ENCODE measurements at regions not wholly inside any gene's neighbourhood (a gene's known extent, or its start where the extent isn't known, plus 50 kb on each side); places are given as distances from the start of the nearest gene placed in this dataset.

DNA sequence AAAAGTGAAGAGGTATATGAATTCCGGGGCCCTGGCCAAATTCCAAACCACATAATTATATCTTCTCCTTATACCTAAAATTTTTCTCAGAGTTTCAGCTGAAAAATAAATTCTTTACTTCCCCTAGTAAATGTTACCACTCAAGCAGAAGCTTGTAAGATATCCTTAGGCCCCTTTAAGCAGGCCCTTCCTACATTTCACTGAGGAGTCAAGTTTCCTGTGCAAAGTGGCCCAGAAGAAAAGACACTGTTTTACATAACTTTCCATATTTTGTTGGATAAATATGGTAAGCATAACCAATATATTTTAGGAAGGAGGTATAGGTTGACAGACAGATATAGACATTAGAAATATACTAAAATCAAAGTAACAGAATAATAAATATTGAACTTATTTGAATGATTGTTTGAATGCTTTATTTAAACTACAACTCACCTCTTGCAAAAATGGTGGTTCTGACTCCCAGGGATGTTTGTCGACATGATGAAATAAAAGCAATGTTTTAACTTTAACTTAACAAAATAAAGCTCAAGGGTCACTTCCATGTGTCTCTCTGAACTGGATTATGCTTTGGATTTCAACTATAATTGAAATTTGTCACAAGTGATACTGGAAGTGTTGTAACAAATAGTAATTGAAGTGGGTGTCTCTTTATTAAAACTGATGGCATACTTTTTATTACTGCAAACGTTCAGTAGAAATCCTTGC lies 141.2 kb downstream of the SPRY2 start:
- TF ChIP-seq, protein P1, sequence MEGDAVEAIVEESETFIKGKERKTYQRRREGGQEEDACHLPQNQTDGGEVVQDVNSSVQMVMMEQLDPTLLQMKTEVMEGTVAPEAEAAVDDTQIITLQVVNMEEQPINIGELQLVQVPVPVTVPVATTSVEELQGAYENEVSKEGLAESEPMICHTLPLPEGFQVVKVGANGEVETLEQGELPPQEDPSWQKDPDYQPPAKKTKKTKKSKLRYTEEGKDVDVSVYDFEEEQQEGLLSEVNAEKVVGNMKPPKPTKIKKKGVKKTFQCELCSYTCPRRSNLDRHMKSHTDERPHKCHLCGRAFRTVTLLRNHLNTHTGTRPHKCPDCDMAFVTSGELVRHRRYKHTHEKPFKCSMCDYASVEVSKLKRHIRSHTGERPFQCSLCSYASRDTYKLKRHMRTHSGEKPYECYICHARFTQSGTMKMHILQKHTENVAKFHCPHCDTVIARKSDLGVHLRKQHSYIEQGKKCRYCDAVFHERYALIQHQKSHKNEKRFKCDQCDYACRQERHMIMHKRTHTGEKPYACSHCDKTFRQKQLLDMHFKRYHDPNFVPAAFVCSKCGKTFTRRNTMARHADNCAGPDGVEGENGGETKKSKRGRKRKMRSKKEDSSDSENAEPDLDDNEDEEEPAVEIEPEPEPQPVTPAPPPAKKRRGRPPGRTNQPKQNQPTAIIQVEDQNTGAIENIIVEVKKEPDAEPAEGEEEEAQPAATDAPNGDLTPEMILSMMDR (IDR thresholded peaks at IDR 0.05): no peak
- TF ChIP-seq POLR2A (IDR thresholded peaks at IDR 0.05): no peak

Measured in ovary (tissue), 3 donors.